ENCODE measurements at regions not wholly inside any gene's neighbourhood (a gene's known extent, or its start where the extent isn't known, plus 50 kb on each side); places are given as distances from the start of the nearest gene placed in this dataset.

DNA sequence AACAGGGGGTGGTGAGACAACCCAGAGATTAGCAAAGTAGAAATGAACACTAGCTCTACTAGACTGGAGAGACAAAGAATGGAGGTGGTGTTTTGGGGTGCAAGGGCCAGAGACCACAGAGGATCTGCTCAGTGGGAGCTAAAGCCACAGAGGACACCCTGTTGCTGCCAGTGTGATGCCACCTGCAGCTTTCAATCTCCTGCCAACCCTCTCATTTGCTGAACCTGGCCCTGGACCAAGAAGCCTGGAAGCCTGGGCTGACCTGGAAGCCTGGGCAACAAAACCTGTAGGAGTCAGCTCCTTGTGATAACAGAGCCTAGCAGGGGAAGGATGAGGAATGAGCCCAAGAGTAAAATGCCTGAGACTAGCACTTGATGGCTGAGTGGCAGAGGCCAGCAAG lies 81.1 kb upstream of the ADO start:
- DNase-seq, result no peak

DNA sequence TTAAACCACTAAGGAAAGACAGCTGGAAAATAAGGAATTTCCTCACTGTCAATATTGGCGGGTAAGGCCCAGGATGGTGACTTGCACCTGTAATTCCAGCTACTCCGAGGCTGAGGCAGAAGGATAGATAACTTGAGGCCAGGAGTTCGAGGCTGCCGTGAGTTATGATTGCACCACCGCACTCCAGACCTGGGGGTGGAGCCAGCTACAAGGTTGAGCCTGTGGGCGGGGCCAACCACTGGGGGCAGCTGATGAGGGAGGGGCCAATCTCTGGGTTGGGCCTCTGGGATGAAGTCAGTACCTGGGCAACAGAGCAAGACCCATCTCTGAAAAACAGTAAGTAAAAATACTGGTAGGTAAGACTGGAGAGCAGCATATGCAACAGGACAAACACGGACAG lies 80.1 kb upstream of the ADO start:
- DNase-seq, result no peak

DNA sequence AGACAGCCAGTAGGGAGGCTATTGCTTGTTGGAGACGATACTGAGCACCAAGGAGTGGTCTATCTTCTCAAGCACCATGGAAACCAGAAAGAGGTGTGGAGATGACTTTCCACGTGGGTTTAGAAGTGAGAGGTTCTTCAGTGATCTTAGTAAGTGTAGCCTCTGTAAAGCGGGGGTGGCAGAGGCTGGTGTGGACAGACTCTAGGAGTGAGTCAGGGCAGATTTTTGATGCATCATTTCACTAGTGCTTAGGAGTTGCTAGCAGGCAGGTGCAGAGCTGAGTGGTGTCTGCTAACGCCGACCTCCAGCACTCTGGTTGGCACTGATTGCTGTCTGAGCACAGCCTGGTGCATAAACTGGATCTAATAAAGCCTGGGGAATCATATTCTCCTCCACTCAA lies 78.4 kb upstream of the ADO start:
- DNase-seq, result no peak

DNA sequence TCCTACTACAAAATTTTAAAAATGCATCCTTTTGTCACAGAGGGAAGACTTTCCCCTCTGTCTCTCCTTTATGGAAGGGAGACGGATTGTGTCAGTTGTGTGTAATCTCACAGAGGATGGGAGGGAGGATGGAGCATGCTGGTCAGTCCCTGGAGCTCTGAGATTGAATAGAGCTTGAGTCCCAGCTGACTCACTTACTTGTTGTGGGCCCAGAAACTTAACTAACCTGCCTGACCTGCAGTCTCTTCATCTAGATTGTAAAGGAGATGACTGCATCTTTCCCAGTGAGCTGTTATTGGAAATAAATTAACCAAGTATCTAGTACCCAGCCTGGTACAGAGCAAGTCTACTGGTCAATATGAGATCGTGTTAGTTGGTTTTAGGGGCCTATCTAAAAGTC lies 77.9 kb upstream of the ADO start:
- DNase-seq, result no peak

DNA sequence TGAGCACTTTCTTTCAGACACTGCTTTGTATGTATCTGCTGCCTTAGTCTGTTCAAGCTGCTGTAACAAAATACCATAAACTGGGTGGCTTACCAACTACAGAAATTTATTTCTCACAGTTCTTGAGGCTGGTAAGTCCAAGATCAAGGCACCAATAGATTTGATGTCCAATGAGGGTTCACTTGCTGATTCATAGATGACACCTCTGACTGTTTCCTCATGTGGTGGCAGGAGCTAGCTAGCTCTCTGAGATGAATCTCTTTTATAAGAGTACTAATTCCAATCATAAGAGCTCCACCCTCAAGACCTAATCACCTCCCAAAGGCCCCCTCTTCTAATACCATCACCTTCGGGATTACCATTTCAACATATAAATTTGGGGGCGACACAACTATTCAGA lies 76.6 kb upstream of the ADO start:
- DNase-seq, result no peak

DNA sequence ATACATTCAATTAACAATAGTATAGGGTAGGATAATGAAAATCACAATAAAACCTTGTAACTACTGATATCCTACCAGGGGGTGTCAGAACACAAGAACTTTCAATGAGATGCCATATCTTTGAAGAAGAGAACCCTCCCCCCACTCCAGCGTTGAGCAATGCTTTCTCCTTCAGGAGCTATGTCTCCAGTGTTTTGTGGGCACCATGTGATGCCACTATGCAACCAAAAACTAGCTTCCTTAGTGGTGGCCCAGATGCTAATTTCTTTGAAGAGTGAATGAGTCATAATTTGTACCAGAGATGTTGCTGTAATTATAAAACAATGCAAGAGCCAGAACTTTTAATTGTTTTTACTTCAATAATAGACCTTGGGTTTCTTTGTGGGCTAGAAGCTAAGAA lies 76.0 kb upstream of the ADO start:
- DNase-seq, result no peak

DNA sequence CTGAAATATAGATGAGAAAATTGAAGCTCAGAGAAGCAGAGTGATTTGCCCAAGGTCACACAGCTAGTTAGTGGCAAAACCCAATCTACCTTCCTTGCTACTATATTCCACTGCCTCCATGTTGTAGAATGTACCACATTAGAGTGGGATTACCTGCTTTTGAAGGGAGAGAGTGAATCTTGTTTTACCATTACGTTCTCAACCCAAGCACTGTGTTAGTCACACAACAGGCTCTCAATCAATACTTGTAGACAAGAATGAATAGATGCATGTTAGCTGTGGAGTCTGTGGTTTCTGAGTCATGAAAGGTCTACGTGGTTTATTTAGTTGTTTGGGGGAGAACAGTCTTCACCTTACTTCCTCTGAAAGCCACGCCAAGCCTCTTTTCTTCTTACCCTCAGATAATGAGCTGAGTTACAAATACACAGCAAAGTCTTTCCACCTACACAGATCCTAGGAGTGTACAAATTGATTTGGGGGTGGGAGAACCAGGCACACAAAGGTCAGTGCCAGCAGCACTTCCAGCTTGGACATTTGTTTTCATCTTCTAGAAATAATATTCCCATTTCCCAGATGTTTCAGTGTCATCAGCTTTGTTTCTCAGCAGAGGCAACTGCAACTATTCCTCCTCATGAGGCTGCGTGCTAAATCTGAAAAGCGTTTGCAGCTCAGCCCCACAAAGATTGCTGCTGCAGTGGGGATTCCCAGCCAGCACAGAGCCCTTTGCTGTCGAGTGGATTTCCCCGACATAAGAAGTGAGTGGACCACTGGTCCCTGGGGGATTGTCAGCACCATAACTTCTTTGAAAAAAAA lies 71.5 kb upstream of the ADO start:
- DNase-seq, result peak; percentile 32

DNA sequence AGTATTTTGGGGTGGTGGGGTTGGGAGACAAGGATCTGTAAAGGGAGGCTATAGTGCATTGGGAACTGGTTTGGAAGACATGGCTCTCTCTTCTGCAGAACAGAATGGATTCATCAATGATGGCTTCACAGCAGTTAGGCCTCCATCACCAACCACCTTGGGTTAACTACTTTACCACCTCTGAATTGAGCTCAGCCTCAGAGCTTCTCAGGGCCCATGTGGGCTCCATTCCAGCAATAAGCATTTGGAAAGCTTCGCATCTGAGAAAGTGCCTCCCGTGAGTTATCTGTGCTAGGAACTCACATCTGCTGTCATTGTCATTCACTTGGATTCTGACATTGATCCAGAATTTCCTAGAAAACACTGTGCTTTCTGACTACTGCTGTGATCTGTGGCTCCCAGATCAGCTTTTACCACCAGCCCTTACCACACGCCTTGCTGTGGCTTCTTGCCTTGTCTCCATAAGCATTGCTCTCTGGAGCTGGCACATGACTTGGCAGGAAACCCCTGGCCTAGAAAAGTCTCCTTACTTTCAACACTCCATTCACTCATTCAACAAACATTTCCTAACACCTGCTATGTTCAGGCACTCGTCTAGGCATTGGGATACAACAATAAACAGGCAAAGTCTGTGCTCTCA lies 70.7 kb upstream of the ADO start:
- no peak for DNase-seq

DNA sequence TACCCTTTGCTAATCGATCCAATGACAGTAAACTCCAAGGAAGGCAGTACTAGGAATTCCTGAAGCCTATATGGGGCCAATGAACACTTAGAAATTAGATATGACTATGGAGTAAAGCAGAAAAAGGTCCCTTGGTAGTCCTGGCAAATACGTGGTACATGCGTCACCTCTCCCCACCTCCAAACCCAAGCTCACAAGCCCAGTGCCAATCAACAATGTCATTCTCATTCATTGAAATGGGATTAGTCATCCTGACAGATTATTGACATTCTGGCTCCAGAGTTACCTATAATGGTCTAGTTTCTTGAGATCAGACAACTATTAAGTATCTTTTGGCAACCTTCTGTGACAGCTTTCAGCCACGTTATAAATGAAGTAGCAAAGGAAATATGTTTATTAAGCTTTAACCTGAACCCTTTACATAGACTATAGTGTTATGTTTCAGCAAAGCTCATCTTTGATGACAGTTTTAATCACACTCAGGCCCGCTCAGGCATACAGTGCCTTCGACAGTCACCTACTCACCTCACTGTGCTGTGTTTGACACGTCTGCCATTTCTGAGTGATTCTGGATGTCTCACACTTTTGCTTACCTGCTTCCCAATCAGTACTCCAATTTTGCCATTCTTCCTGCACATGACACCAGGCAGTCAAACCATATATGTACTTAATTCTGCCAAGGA lies 69.6 kb upstream of the ADO start:
- DNase-seq, result no peak

DNA sequence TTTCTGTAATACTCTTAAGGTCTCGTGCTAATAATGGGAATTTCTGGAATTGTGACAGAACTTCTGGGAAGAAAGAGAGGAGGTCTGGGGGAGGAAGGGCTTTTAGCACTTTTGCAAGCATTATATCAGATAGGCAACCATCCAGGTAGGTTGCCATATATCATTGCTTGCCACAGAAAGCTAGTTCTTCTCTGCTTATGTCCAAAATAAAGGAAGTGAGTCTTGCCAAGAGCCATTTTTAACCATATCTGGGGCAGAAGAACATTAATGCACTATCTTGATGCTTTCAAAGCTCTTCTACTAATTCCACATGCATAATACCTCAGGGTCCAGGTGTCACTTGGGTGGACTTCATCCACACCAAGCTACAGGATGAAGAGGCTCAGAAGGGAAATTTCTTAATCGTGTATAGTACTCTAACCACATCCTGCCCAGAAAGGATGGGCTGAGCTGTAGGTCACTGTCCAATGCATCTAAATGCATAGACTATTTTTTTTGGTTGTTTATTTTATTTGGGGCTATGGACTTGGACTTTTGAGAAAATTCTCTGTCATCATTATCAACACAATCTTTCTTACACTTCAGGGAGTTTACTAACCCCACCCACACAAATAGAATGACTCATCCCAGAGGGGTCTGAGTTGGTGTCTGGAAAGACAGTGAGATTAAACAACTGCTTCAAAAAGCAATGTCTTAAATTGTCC lies 68.9 kb upstream of the ADO start:
- DNase-seq, result no peak

DNA sequence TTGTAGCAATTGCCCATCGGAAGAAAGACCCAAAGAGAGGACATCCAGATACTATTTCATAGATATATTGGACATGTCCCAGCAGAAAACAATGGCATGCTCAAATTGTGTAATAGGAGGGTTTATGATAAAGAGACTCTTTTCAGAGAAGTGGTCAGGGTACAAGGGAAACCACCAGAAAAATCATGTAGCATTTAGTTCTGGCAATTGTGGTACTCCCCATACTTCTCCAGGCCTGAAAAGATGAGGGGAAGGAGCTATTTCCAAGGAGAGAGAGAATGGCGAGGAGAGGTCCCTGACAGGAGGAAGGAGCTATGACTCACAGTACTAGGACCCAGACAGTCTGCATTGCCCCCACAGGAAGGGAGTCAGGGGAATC lies 68.4 kb upstream of the ADO start:
- no peak for DNase-seq

DNA sequence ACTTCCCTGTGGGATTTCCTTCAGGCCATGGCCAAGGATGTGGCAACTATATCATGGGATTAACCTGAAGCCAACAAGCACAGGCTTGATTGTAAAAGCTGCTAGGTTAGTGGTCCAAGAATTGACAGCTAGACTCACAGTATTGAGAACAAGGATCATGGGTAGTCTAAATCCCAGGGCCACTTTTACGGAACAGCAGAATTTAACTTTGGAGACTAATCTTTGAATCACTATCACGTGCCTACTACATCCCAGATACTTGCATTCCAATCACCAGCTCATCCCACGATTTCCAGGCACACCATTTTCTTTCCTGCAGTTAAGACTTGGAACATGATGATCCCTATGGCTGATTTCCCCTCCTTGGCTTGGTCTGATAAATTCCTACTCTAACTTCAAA lies 65.6 kb upstream of the ADO start:
- no peak for DNase-seq

DNA sequence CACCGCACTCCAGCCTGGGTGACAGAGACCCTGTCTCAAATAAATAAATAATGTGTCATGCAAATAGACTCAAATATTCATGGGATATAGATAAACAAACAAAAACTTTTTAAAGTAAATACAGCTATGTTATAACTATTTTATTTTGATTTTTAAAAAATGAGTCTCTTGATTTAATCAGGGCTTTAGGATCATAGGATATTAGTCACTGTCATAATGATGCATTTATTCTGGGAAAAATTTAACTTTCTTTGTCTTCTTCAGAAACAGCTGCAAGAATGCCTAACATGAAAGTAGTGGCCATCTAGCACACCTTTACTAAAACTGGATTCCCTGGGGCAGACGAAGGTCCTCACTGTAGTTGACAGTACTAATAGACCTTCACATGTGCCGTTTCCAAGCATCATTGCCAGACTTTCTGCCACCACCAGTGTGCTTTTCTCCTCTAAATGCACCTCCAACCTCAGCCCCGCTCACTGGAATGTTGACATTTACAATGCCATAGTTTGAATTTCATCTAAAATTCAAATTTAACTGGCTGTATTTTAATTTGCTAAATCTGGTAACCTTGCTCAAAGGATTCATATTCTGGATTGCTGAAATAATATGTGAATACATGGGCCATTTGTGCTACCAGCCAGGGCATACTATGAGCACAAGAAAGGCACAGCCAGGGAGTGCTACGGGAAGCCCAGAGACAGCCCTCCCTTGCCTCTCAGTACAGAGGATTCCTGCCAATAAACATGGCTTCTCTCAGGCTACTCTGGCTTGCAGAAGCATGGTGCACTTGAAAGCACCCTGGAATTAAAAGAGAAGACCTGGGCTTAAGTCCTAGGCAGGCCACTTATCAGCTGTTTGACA lies 63.4 kb upstream of the ADO start:
- no peak for DNase-seq

DNA sequence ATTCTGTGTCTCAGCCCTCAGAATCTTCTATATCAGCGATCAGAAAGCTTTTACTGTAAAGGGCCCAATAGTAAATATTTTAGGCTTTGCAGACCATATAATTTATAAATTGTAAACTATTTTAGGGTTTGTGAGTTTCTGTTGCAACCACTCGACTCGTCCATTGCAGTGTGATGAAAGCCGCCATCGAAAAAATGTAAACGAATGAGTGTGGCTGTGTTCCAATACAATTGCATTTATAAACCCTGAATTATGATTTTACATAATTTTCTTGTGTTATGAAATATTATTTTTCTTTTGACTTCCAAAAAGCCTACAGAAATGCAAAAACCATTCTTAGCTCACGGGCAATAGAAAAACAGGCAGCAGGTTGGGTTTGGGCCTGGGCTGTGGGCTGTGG lies 62.5 kb upstream of the ADO start:
- no peak for DNase-seq

DNA sequence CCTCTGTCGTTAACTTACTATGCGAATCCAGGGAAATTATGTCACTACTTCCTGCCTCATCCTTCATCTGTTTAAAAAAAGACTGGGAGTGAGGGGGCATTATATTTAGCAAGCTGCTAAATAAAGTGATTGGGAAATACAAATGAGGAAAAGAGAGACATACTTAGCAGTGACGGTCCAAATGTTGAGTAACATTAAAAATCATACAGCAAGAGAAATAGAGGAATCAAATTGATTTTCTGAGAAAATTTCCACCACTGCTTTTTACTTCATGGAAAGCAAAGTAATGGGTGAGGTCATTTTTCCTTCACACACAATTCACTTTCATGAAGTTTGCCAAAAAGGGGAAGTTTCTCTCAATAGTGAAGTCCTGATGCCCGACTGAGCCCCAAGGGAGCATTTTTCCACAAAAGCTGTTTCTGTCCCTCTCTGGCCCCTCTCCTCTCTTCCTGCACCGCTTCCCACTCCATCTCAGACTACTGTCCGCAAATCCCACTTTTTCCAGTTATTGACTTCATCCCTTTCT lies 61.9 kb upstream of the ADO start:
- DNase-seq, result no peak

DNA sequence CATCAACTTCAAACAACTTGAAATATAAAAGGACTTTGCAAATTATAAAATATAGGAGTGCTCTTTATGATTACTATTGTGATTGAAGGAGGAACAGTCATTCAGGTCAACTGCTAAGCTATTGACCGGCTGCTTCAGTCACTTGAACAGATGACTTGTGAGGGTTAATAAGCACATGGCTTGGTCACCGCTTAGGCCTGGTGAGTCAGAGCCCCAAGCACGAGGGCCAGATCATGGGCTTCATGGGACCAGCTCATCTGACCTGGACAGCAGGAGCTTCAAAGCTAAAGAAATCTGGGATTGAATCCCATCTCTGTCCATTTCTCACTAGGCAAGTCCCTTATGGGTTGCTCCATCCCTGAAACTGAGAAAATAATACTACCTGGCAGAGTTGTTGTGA lies 60.4 kb upstream of the ADO start:
- DNase-seq, result no peak

DNA sequence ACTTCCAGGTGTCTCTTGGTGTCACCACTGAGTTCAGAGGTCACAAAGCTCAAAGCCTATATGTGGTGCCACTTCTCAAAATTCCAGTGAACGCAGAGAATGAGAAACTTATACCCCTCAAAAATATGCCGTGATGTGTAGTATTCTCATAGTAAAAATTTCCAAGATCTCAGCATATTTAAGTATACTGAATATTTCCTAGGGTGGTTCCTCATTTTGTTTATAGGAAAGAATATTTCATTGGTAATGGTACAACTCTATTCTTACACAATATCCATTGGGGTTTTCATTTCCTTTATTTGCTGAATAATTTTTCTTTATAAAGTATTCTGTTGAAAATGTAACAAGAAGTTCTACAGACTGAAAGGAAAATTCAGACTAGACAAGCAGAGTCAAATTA lies 58.9 kb upstream of the ADO start:
- no peak for DNase-seq

DNA sequence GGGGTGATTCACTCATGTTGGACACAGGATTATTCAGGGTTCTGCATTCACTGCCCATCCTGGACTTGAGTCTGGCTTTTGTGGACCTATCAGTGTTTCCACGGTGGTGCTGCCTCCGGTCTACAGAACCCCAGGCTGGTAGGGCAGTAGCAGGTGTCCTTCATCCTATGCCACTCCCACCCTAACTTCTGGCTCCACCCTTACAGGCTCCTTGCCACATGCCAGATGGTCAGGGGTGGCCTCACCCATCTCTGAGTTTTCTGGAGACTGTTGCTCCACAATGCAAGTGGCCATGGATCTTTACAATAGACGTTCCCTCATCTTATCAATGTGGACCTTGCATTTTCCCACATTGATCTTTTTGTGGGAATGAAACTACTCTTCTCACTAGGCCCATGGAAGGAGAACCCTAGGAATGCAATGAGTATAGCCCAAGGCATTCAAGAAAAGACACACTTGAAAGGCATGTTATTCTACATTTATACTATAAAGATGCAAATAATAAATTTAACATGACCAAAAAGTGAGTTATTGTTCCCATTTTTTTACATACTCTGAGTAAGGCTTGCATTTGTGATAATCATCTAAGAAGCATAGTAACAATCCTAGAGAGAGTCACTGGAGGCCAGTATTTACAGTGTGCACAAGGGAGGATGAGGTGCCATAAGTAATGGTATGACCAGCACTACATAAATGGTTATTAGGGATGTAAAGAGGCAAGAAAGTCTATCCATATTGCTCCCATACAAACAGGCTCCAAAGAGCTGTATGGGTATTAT lies 57.4 kb upstream of the ADO start:
- no peak for DNase-seq

DNA sequence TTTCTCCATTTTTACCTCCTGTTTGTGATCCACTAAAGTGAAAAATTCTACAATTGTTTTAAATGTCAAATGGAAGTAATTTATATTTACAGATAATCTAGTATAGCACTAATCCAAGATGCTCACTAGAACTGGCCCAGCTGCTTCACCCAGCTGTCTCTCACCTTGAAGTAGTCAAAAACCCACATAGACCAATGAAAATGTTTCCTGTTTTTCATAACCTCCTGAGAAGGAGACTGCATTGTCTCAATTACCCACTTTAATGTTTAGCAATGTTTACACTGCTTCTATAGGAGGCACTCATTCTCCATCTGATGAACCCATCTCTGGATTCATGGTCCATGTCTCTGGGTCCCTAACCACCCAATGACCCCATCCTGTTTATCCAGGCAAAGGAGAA lies 56.1 kb upstream of the ADO start:
- no peak for DNase-seq

DNA sequence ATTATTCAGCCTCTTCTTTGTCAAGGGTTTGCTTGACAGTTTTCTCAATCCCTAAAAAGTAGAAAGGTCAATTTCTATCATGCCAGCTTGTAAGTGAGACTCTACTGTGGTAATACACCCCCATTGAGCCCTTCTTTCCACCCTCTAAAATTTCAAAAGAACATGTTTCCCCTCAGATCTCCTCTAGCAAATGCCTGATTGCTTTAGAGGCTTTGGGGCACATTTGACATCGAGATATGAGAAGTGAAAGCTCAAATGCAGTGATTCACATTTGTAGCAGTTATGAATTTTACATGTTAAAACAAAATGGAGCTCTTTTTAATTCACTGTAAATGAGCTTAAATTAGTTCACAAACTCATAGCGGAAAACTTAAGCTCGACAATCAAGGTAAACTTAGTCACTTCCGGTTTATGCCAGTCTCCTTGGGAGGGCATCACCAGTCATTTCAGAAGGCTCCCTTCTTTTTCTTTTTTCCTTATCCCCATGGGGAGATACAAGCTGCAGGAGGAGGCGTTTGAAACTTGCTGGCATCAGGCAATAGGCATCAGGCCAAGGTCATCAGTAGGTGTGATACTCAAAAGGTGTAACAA lies 55.3 kb upstream of the ADO start:
- DNase-seq, result no peak
